Right hindlimb (tissue), 1 donor: ENCODE measurements at regions not wholly inside any gene's neighbourhood (a gene's known extent, or its start where the extent isn't known, plus 50 kb on each side); places are given as distances from the start of the nearest gene placed in this dataset.
"Not testable (repeated sequence)": the region's sequence is repeated elsewhere in the genome, so short reads cannot be mapped to it uniquely, and the experiment has no call there.

Experiments used
- DNase-seq: peaks from one replicate; pipeline ENCODE4 v3.0.0-alpha.2; 2018

DNA sequence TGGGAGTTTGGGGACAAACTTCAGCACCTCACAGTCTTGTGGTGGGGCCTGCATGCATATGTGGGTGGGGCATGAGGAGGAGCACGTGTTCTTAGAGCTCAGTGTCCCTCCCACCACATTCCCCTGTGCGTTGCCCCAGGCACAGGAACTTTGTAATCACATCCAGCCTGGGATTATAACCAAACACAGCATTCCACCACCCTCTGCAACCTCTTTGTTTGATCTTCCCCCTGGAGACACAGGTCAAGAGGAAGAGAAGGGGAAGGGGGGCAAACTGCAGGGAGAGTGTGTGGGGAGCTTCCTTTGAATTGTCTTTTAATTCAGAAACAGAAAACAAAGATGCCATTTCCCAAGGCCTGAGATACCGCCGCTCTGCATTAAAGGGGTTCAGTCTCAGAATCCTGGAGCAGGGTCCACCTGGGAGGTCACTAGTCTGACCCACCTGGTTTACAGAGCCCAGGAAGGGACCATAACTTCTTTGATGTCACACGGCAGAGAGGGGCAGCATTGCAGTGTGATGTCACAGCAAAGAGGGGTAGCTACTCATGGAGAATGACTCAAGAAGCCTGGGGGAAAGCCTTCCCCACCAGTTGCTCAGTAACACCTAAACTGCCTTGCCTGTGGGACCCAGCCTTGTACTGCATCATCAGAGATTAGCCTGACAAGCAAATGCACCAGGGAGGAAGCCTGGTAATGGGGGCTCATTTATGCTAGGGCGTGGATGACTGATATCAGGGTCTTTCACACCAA, 106.3 kb upstream of the RNU6-1 start:
- no peak for DNase-seq

DNA sequence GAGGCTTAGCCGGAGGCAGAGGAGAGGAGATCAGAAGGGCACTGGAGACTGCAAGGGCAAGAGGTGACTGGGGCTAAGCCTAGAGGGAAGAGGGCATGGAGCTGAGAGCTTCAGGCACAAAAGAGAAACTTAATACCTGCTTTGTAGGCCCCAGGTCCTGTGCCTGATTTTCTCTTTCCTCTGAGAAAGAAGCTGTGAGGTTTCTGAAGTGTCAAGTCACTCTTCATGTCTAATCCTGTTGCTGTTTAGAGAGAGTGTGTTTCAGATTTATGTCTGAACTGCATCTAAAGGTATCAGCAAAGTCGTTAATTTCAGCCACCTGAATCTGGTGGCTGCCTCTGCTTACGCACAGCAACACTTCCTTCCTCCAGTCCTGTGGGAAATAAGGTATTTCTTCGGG, 106.9 kb upstream of the RNU6-1 start:
- no peak for DNase-seq

DNA sequence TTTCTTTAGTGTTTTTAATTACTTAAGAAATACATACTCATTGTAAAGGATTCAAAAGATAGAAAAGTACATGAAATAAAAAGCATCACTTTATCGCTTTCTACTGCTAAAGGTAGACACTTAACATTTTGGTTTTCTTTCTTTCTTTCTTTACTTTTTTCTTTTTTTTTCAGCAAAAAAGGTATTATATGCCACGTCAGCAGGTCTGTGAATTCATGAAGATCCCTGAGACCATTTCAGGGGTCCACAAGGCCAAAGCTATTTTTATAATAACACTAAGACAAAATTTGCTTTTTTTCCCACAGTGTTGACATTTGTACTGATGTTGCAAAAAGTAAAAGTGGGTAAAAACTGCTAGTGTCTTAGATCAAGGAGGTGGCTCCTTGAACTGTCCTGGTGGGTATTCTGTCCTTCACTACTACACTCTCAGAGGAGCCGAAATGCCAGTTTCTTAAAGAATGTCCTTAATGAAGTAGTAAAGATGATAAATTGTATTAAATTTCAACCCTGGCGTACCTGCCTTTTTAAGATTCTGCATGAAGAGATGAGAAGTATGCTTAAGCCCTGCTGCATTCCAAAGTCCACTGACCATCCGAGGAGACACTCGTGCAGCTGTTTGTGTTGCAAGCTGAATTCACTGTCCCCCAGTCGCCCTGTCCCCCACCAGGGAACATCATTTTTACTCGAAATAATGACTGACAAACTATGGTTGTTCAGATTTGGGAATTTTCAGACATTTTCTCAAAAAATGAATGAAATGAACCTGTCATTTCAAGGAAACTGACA, 106.7 kb upstream of the PIAS1 start:
- DNase-seq = no peak

- no peak for DNase-seq
Observed at GRCh38 chr15:67948215-67948614, 105.9 kb upstream of the PIAS1 start.

DNA sequence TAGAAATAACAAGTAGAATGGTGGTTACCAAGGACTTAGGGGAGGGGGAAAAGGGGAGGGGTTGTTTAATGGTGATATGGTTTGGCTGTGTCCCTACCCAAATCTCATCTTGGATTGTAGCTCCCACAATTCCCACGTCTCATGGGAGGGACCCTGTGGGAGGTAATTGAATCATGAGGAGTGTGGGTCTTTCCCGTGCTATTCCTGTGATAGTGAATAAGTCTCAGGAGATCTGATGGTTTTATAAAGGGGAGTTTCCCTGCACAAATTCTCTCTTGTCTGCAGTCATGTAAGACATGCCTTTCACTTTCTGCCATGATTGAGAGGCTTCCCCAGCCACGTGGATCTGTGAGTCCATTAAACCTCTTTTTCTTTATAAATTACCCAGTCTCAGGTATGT, 102.9 kb upstream of the PIAS1 start:
- DNase-seq = not testable (repeated sequence)

DNA sequence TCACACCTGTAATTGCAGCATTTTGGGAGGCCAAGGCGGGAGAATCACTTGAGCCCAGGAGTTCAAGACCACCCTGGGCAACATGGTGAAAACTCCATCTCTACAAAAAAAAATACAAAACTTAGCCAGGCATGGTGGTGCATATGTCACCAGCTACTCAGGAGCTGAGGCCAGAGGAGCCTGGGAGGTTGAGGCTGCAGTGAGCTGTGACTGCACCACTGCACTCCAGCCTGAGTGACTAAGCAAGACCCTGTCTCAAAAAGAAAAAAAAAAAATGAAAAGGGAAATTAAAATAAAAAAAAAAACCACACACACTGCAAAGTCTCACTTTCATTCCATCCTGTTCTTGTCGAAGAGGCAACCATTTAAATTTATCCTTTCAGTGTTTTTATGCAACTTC, 100.8 kb upstream of the PIAS1 start:
- DNase-seq = no peak

GRCh38 chr15:67955252-67955651, 98.9 kb upstream of the PIAS1 start:
- no peak for DNase-seq

- DNase-seq = no peak
Observed at GRCh38 chr15:67957435-67958132, 96.5 kb upstream of the PIAS1 start.

DNA sequence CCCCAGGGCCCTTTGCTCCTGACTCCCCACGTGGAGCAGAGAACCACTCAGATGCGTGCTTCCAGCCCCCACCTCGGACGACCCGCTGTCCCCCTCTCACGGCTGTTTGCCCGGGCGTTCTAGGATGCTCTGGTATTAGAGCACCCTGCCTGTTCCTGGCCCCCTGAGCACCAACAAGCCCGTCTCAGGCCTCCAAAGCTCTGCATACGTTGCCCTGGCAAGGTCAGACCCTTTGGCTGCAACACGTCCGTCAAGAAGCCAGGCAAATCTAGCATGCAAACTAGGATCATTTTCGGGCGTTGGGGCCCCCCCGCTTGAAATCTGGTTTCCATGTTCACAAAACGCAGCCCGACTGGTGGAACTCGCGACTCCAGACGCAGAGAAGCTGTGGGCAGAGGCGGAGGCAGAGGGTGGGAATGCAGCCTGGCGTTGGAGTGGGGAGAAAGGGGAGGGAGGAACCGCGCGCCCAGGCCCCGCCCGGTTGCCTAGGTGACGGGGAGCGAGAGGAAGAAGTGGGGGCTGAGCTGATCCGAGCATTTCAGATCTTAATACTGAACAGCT, 86.2 kb upstream of the PIAS1 start:
- peak; percentile 90 for DNase-seq

DNA sequence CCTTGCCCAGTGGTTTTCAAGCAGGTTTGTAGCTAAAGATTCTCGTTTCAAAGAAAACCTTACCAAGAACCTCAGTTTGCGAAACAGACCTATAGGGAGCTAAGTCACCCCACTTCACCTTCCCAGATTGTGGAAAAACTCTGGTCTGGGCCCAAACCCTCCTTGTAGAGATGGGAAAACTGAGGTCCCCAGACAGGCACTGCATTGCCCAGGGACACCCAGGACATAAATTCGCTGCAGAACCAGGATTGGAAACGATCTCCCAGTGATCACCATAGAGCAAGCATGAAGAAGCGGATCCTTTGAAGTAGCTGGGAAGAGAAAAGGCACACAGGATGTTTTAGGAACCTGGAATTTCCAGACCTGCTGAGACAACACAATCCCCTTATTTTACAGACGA, 85.6 kb upstream of the PIAS1 start:
- DNase-seq = no peak

DNA sequence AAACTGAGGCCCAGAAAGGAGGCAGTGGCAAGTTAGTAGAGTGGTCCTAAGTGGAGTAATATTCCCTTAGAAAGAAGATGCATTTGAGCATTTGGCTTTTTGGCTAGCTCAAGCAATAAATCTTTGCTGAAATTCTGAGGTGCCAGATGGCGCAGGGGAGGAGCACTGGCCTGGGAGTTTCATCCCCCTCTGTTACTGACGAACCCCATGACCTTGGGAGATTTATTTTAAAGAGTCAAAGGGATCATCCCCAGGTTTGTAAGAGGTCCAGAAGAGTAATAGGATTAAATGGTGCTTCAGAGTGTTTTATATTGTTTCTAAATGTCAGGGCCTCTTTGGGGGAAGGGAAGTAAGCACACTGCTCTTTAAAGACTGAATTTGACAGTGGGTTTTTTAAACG, 85.1 kb upstream of the PIAS1 start:
- no peak for DNase-seq

GRCh38 chr15:67969892-67970291, 84.2 kb upstream of the PIAS1 start:
- DNase-seq = no peak

GRCh38 chr15:67972377-67972776, 81.7 kb upstream of the PIAS1 start:
- no peak for DNase-seq

DNA sequence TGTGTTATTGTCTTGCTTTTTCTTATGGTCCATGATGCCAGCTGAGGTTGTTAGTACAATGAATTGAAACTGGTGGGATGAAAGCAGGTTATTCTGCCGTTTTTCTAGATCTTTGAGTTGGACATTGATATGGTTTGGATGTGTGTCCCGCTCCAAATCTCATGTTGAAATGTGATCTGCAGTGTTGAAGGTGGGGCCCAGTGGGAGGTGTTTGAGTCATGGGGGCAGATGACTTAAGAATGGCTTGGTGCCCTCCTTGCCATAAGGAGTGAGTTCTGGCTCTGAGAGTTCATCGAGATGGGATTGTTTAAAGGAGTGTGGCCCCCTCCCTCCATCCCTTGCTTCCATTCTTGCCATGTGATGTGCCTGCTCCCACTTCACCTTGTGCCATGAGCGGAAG, 80.3 kb upstream of the PIAS1 start:
- no peak for DNase-seq

GRCh38 chr15:67976506-67977073, 77.5 kb upstream of the PIAS1 start:
- DNase-seq = no peak

GRCh38 chr15:67977414-67978089, 76.6 kb upstream of the PIAS1 start:
- no peak for DNase-seq

DNA sequence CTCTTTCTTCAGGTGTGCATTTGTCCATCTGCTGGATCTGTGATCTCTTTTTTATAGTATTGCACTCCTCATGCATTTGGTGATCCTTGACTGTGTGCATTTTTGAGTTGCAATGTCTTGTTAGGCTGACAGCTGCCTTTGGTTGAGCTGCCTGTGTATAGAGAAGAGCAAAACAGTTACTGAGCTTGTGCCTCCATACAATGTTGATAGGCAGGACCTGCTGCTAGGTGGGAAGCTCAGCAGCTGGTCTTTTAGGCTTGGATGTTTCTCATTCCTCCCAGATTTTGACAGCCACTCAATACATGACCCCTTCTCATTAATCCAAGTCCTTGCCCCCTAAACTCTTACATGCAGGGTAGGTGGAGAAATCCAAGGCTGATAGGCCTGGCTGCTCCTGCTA, 74.8 kb upstream of the PIAS1 start:
- DNase-seq = peak; percentile 24

DNA sequence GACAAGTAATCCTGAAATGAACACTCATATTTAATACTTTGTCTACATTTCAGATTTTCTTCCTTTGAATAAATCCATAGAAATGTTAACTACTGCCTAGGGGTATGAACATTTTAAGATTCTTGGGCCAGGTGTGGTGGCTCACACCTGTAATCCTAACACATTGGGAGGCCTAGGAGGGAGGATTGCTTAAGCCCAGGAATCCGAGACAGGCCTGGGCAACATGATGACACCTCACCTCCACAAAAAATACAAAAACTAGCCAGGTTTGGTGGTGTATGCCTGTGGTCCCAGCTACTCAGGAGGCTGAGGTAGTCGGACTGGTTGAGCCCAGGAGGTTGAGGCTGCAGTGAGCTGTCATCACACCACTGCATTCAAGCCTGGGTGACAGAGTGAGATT, 73.9 kb upstream of the PIAS1 start:
- DNase-seq = no peak

DNA sequence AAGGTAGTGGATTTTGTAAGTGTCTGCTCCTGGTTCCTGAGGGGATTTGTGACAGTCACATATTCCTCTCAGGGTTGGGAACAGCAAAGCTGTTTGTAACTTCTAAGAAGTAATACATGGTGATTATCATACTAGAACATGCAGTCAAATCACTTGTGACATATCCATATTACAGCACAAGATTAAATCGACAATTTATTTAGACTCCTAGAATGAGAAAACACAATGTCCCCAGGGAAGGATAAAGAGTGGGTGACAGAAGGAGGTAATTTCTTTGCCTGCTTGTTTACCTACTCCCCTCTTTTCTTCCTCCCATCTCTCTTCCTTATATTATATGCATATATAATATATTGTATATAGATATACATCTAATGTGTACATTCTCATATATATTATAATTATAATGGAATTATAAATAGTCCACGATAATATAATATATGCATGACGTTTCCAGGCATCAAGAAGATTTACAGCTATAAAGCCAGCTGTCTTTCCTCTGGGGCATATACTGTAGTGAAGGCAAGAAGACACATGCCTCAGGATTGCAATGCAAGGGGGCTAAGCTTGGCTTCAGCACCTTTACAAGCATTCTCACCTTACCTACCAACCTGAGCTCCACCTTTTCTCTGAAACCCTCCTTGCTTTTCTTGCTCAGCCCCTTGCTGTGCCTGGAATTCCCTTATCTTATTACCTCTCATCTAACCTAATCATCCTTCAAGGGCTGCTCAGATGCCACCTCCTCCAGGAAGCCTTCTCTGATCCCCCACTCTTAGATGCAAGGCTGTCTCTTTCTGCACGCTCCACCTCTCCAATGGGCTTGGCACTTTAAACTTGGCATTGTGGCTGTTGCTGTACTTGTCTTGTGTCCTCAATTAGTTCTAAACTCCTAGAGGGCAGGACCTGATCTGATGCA, 73.1 kb upstream of the PIAS1 start:
- no peak for DNase-seq

GRCh38 chr15:67981848-67982247, 72.3 kb upstream of the PIAS1 start:
- DNase-seq = no peak

DNA sequence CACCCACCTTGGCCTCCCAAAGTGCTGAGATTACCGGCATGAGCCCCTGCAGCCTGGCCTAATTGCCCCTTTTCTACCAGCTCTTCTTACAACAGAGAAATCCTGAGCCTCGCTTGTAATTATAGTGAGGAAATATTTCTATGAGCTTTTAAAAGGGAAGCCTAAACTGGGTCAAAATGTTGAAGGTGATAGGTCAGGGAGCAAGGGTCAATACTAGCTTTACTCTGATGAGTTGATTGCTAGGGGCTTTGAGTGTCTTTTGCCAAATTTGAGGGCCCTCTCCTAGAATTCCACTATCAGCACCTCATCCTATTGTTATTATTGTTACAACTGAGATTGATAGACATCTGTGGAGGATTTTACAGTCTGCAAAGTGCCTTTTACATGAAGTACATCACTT, 62.4 kb upstream of the PIAS1 start:
- no peak for DNase-seq

DNA sequence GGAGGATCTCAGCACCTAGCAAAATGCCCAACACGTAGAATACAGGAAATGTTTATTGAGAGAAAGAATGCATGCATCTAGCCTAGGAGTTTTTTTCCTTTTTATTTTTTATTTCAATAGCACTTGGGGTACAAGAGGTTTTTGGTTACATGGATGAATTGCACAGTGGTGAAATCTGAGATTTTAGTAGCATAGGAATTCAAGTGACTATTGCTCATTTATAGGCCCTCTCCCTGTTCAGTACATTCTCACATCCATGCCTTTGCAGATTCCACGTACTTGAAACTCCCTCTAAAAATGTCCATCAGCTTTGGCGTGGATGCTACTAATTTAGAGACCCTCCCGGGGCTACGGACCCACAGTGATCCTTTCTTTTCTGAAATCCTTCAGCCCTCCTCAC, 61.7 kb upstream of the PIAS1 start:
- DNase-seq = no peak
